ENCODE measurements at regions not wholly inside any gene's neighbourhood (a gene's known extent, or its start where the extent isn't known, plus 50 kb on each side); places are given as distances from the start of the nearest gene placed in this dataset.

DNA sequence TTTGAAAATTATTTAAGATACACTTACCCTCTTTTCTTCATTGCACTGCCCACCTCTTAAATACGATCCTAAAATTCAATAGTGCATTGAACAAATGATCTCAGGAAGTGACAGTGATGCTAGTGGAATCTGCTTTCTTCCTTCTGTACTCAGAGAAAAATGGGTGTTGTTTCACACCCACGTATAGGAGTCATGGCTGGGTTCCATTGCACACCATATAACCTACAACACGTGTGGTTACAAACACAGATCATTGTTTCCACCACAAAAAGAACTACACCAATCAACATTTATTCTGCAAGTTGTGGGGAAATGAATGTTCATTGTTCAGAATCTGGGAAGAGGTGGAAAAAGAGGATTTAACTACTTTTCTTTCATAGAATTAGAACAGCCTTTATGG lies 275.9 kb downstream of the MAN2A1 start:
- TF ChIP-seq, protein P1, sequence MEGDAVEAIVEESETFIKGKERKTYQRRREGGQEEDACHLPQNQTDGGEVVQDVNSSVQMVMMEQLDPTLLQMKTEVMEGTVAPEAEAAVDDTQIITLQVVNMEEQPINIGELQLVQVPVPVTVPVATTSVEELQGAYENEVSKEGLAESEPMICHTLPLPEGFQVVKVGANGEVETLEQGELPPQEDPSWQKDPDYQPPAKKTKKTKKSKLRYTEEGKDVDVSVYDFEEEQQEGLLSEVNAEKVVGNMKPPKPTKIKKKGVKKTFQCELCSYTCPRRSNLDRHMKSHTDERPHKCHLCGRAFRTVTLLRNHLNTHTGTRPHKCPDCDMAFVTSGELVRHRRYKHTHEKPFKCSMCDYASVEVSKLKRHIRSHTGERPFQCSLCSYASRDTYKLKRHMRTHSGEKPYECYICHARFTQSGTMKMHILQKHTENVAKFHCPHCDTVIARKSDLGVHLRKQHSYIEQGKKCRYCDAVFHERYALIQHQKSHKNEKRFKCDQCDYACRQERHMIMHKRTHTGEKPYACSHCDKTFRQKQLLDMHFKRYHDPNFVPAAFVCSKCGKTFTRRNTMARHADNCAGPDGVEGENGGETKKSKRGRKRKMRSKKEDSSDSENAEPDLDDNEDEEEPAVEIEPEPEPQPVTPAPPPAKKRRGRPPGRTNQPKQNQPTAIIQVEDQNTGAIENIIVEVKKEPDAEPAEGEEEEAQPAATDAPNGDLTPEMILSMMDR (IDR thresholded peaks at IDR 0.05): no peak
- TF ChIP-seq POLR2A (IDR thresholded peaks at IDR 0.05): no peak
